ENCODE measurements at regions not wholly inside any gene's neighbourhood (a gene's known extent, or its start where the extent isn't known, plus 50 kb on each side); places are given as distances from the start of the nearest gene placed in this dataset.

DNA sequence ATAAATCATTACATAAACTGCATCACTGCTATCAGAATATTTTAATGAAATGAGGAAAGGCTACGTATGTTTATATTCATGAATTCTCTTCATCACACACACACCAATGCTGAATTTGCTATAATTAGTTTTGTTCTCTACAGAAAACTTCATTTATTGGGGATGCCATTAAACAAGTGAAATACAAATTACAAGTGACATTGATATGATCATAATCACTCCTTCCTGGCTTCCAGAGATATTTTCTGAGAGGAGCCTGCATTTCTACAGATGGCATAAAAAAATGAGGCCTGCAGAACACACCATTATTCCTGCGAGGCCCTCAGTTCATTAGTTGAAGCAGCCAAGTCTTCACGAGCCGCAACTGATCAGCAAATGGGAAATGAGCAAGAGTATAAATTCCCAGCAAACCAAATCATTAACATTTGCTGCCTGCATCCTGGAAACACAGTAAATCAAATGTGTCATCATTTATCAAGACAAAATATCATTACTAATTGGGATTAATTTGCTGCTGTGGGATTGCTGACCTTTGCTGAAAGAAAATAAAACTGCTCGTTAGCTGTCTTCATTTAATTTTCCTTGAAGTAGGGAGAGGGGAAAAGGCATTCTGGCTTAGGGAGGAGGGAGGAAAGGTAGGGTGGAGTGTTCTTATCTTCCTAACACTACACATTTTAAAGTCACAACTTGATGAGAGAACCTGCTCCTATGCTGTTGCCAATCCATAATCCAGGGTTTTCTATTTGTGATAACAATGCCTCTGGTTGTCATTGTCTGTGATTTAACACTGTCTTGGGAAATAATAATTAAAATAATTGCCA lies 921.9 kb downstream of the SQOR start:
- no peak for ATAC-seq
- DNase-seq (ENCODE audit: low spot score): no peak
- Mint-ChIP-seq H3K9me3 (no peaks in the 10 kb centered on the region), H3K4me1 (no peaks in the 10 kb centered on the region), H3K4me3 (no peak overlapping the region), H3K36me3 (no peaks in the 10 kb centered on the region), H3K27me3 (ENCODE audit: low read depth) (no peaks in the 10 kb centered on the region), H3K27ac (no peak overlapping the region)
- TF ChIP-seq TEAD4 (CRISPR knock-in tag; IDR thresholded peaks at IDR 0.05) (no peak), CREM (CRISPR knock-in tag; IDR thresholded peaks at IDR 0.05) (no peak), NR3C1 (CRISPR knock-in tag; conservative IDR thresholded peaks at IDR 0.05; ENCODE audit: low read depth) (no peak), GABPB1 (CRISPR knock-in tag; IDR thresholded peaks at IDR 0.05) (no peak), TCF7 (CRISPR knock-in tag; IDR thresholded peaks at IDR 0.05; ENCODE audit: low read depth) (no peak), TEAD1 (CRISPR knock-in tag; IDR thresholded peaks at IDR 0.05) (no peak), MYBL2 (CRISPR knock-in tag; IDR thresholded peaks at IDR 0.05) (no peak), NR1H2 (CRISPR knock-in tag; IDR thresholded peaks at IDR 0.05) (no peak)
- TF ChIP-seq, protein P1, sequence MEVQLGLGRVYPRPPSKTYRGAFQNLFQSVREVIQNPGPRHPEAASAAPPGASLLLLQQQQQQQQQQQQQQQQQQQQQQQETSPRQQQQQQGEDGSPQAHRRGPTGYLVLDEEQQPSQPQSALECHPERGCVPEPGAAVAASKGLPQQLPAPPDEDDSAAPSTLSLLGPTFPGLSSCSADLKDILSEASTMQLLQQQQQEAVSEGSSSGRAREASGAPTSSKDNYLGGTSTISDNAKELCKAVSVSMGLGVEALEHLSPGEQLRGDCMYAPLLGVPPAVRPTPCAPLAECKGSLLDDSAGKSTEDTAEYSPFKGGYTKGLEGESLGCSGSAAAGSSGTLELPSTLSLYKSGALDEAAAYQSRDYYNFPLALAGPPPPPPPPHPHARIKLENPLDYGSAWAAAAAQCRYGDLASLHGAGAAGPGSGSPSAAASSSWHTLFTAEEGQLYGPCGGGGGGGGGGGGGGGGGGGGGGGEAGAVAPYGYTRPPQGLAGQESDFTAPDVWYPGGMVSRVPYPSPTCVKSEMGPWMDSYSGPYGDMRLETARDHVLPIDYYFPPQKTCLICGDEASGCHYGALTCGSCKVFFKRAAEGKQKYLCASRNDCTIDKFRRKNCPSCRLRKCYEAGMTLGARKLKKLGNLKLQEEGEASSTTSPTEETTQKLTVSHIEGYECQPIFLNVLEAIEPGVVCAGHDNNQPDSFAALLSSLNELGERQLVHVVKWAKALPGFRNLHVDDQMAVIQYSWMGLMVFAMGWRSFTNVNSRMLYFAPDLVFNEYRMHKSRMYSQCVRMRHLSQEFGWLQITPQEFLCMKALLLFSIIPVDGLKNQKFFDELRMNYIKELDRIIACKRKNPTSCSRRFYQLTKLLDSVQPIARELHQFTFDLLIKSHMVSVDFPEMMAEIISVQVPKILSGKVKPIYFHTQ (CRISPR knock-in tag; IDR thresholded peaks at IDR 0.05): no peak
- TF ChIP-seq, protein P2, sequence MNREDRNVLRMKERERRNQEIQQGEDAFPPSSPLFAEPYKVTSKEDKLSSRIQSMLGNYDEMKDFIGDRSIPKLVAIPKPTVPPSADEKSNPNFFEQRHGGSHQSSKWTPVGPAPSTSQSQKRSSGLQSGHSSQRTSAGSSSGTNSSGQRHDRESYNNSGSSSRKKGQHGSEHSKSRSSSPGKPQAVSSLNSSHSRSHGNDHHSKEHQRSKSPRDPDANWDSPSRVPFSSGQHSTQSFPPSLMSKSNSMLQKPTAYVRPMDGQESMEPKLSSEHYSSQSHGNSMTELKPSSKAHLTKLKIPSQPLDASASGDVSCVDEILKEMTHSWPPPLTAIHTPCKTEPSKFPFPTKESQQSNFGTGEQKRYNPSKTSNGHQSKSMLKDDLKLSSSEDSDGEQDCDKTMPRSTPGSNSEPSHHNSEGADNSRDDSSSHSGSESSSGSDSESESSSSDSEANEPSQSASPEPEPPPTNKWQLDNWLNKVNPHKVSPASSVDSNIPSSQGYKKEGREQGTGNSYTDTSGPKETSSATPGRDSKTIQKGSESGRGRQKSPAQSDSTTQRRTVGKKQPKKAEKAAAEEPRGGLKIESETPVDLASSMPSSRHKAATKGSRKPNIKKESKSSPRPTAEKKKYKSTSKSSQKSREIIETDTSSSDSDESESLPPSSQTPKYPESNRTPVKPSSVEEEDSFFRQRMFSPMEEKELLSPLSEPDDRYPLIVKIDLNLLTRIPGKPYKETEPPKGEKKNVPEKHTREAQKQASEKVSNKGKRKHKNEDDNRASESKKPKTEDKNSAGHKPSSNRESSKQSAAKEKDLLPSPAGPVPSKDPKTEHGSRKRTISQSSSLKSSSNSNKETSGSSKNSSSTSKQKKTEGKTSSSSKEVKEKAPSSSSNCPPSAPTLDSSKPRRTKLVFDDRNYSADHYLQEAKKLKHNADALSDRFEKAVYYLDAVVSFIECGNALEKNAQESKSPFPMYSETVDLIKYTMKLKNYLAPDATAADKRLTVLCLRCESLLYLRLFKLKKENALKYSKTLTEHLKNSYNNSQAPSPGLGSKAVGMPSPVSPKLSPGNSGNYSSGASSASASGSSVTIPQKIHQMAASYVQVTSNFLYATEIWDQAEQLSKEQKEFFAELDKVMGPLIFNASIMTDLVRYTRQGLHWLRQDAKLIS (CRISPR knock-in tag; IDR thresholded peaks at IDR 0.05; ENCODE audit: borderline replicate concordance): no peak
- TF ChIP-seq, protein P3, sequence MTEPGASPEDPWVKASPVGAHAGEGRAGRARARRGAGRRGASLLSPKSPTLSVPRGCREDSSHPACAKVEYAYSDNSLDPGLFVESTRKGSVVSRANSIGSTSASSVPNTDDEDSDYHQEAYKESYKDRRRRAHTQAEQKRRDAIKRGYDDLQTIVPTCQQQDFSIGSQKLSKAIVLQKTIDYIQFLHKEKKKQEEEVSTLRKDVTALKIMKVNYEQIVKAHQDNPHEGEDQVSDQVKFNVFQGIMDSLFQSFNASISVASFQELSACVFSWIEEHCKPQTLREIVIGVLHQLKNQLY (CRISPR knock-in tag; IDR thresholded peaks at IDR 0.05): no peak
- ChIA-PET CTCF (no interaction called here), POLR2A (no interaction called here)

DNA sequence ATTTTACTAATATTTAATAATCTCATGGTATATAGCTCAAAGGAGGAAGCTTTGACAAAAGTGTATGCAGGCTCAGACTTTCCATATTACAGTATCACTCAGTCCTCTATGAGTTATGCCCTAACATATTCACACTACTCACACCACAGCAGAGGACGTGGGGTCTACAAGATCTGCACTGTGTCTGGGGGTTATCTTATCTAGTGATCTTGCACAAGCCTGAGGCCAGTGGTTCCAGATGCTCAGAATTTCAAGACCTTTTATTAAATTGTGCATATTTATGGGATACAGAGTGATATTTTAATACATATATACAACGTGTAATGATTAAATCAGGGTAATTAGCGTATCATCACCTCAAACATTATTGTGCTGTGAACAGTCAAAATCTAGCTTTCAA lies 933.1 kb downstream of the SQOR start:
- DNase-seq (ENCODE audit: low spot score) (no peak), ATAC-seq (no peak)
- Mint-ChIP-seq H3K4me1 (peaks cover 5% of the 10 kb centered on the region), H3K9me3 (no peaks in the 10 kb centered on the region), H3K27me3 (ENCODE audit: low read depth) (no peaks in the 10 kb centered on the region), H3K27ac (no peak overlapping the region), H3K36me3 (no peaks in the 10 kb centered on the region), H3K4me3 (no peak overlapping the region)
- ChIA-PET POLR2A (no interaction called here), CTCF (no interaction called here)
- TF ChIP-seq GRHL2 (CRISPR knock-in tag; IDR thresholded peaks at IDR 0.05; ENCODE audit: insufficient replicate concordance, severe bottlenecking) (no peak), ZNF671 (CRISPR knock-in tag; IDR thresholded peaks at IDR 0.05) (no peak), PRRX2 (CRISPR knock-in tag; IDR thresholded peaks at IDR 0.05) (no peak), MXD4 (CRISPR knock-in tag; IDR thresholded peaks at IDR 0.05; ENCODE audit: borderline replicate concordance) (no peak), ZNF423 (CRISPR knock-in tag; IDR thresholded peaks at IDR 0.05) (no peak), ZNF263 (CRISPR knock-in tag; IDR thresholded peaks at IDR 0.05; ENCODE audit: low read depth) (no peak), ZNF396 (CRISPR knock-in tag; IDR thresholded peaks at IDR 0.05; ENCODE audit: borderline replicate concordance) (no peak), NFATC4 (CRISPR knock-in tag; IDR thresholded peaks at IDR 0.05) (no peak)
- TF ChIP-seq, protein P4, sequence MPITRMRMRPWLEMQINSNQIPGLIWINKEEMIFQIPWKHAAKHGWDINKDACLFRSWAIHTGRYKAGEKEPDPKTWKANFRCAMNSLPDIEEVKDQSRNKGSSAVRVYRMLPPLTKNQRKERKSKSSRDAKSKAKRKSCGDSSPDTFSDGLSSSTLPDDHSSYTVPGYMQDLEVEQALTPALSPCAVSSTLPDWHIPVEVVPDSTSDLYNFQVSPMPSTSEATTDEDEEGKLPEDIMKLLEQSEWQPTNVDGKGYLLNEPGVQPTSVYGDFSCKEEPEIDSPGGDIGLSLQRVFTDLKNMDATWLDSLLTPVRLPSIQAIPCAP (CRISPR knock-in tag; IDR thresholded peaks at IDR 0.05): no peak
- TF ChIP-seq, protein P5, sequence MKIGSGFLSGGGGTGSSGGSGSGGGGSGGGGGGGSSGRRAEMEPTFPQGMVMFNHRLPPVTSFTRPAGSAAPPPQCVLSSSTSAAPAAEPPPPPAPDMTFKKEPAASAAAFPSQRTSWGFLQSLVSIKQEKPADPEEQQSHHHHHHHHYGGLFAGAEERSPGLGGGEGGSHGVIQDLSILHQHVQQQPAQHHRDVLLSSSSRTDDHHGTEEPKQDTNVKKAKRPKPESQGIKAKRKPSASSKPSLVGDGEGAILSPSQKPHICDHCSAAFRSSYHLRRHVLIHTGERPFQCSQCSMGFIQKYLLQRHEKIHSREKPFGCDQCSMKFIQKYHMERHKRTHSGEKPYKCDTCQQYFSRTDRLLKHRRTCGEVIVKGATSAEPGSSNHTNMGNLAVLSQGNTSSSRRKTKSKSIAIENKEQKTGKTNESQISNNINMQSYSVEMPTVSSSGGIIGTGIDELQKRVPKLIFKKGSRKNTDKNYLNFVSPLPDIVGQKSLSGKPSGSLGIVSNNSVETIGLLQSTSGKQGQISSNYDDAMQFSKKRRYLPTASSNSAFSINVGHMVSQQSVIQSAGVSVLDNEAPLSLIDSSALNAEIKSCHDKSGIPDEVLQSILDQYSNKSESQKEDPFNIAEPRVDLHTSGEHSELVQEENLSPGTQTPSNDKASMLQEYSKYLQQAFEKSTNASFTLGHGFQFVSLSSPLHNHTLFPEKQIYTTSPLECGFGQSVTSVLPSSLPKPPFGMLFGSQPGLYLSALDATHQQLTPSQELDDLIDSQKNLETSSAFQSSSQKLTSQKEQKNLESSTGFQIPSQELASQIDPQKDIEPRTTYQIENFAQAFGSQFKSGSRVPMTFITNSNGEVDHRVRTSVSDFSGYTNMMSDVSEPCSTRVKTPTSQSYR (CRISPR knock-in tag; IDR thresholded peaks at IDR 0.05): no peak
- TF ChIP-seq, protein P6, sequence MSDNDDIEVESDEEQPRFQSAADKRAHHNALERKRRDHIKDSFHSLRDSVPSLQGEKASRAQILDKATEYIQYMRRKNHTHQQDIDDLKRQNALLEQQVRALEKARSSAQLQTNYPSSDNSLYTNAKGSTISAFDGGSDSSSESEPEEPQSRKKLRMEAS (CRISPR knock-in tag; IDR thresholded peaks at IDR 0.05): no peak

Data from WTC11 (cell line).